LNCAP (cell line): ENCODE measurements at regions not wholly inside any gene's neighbourhood (a gene's known extent, or its start where the extent isn't known, plus 50 kb on each side); places are given as distances from the start of the nearest gene placed in this dataset.

Source experiments
- CTCF ChIP-seq: fragments of 450-650 bp; IDR thresholded peaks from 2 replicates; pipeline ENCODE4 v1.5.1; 2017; ENCODE audit warnings: mild to moderate bottlenecking

- TF ChIP-seq CTCF = no peak
Measured at GRCh38 chrX:82692991-82693390, 815.1 kb upstream of the POU3F4 start.

- no peak for TF ChIP-seq CTCF
Measured at GRCh38 chrX:82695066-82695465, 813.0 kb upstream of the POU3F4 start.

- no peak for TF ChIP-seq CTCF
Measured at GRCh38 chrX:82703551-82703950, 804.5 kb upstream of the POU3F4 start.

- TF ChIP-seq CTCF = no peak
Measured at GRCh38 chrX:82711457-82711856, 796.6 kb upstream of the POU3F4 start.

GRCh38 chrX:82721891-82722290 is 786.2 kb upstream of the POU3F4 start:
- TF ChIP-seq CTCF = no peak

- TF ChIP-seq CTCF = no peak
Measured at GRCh38 chrX:82723806-82724205, 784.3 kb upstream of the POU3F4 start.

- TF ChIP-seq CTCF = no peak
Measured at GRCh38 chrX:82732861-82733260, 775.2 kb upstream of the POU3F4 start.

GRCh38 chrX:82734140-82734539 is 774.0 kb upstream of the POU3F4 start:
- TF ChIP-seq CTCF = no peak
